Erythroblast (primary cell): ENCODE measurements at regions not wholly inside any gene's neighbourhood (a gene's known extent, or its start where the extent isn't known, plus 50 kb on each side); places are given as distances from the start of the nearest gene placed in this dataset.
A peak's percentile ranks its signal among the peaks of the same experiment; 100 is the strongest.
"Not testable (repeated sequence)": the region's sequence is repeated elsewhere in the genome, so short reads cannot be mapped to it uniquely, and the experiment has no call there.

Experiments used
- DNase-seq, 2 experiments: peaks; one replicate each; lab custom pipeline; 2025; lab: John Stamatoyannopoulos, UW
- GATA1 ChIP-seq: IDR thresholded peaks from 2 replicates; pipeline ENCODE4 v1.6.1; 2011; ENCODE audit warnings: low read depth, mild to moderate bottlenecking, control low read depth, low read length, moderate library complexity
- POLR2A ChIP-seq: IDR thresholded peaks from 2 replicates; pipeline ENCODE4 v1.6.1; 2011; ENCODE audit warnings: mild to moderate bottlenecking, low read length

DNA sequence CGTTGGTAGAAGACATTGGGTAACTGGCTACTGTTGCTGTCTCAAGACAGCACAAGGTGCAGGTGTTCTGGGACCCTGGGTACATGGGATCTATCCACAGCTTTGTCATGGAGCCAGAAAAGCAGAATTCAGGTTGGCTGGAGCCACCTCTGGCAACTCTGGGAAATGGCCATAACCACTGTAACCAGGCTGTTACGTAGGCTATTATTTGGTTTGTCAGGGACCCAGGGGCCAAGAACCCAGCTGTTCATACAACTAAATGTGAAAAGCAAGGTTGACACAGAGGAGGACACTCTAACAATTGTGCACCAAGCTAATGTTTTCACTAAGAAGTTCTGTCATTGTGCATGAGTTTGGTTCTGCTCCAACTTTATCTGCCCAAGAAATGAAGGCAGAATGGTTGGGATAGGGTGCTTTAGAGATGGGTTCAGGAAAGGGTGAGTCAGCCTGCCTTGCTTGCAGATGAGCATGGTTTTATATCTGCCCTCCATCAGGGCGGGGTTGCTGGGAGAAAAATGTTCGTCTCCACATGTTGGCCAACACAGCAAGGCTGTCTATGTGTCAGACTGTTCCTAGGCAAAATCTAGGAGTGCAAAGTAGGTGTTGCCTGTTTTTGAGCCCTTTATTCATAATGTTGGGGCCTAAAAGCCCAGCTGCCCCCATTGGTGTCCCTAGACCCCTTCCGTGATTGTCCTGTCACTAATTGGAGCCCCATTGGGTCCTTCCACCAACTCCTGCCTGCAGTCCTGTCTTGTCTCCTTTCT, 131.3 kb upstream of the DAP start:
- TF ChIP-seq GATA1 (no peak), POLR2A (no peak)
- DNase-seq: peak in 1 of 2 experiments; percentile 3

DNA sequence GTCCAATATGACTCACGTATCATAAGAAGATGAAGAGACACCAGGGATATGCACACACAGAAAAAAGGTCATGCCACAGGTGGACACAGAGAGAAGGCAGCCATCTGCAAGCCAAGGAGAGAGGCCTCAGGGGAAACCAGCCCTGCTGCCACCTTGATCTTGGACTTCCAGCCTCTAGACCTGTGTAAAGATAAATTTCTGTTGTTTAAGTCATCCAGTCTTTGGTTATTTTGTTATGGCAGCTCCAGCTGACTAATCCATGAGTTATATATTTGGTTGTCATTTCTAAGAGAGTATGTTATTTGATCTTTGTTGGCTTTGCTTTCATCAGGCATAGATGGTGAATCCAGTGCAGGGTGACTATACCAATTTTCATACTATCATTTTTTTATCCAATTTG, 130.2 kb upstream of the DAP start:
- DNase-seq: no peak
- TF ChIP-seq POLR2A (no peak), GATA1 (no peak)

DNA sequence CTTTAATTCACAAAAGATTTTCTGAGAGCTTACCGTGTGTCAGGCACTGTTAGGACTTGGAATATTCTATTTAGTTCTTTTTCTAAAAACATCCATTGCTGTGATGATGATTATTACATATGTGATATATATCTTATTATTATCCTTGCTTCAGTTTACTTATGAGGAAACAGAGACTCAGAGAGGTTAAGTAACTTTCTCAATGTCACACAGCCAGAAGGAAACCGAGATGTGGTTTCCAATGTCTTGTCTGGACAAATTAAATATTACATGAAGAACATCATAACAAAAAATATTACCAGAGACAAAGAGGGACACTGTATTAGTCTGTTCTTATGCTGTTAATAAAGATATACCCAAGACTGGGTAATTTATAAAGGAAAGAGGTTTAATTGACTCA, 125.5 kb upstream of the DAP start:
- no peak for TF ChIP-seq POLR2A
- DNase-seq: no peak

DNA sequence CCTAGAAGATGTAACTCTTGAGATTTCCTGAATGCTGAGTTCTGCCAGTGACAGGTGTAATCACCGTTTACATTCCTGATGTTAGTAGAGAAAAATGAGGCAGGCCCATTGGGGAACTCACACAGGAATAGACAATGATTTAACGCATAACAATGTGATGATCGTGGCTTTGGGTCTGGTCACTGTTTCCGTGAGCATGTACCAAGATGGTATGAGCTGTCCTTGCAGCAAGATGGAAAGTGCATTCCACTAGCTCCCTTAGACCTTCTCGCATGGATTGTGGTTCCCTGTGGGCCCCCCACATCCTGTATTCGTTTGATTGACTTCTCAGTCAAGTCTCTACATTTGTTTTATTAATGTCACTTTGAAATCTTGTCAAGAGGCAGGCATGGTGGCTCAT, 124.0 kb upstream of the DAP start:
- no peak for DNase-seq
- TF ChIP-seq GATA1 (no peak), POLR2A (no peak)

DNA sequence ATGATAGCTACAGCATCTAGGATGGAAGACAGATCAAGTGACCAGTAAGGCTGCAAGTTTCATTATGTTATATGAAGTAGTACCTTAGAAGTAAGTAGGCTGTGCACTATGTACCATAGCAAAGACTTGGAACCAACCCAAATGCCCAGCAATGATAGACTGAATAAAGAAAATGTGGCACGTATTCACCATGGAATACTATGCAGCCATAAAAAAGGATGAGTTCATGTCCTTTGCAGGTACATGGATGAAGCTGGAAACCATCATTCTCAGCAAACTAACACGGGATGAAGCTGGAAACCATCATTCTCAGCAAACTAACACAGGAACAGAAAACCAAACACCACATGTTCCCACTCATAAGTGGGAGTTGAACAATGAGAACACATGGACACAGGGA, 122.9 kb upstream of the DAP start:
- not testable (repeated sequence) for DNase-seq

DNA sequence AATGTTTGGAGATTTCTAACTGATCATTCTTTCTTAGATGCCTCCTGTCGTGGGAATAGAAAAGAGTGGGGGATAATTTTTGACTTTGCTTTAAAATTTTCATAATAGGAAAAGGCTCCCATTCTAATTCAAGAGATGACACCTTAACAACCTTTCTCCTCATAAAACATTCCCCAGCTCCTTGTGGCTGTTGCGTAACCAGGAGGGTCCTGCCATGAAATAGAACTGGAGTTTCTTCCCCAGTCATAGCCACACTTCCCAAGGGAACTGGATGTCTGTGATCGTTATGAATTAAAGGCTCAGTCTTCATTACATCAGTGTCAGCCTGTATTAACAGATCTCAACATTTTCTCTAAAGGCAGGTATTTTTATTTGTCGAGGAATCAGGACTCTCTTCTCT, 119.9 kb upstream of the DAP start:
- no peak for DNase-seq
- TF ChIP-seq POLR2A: no peak
- no peak for TF ChIP-seq GATA1

DNA sequence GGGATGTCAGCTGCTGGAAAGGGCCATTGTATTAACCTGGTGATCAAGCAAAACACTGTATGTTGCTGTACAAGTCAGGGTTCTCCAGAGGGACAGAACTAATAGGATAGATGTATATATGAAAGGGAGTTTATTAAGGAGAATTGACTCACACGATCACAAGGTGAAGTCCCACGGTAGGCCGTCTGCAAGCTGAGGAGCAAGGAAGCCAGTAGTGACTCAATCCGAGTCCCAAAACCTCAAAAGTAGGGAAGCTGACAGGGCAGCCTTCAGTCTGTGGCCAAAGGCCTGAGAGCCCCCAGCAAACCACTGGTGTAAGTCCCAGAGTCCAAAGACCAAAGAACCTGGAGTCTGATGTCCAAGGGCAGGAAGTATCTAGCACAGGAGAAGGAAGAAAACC, 116.0 kb upstream of the DAP start:
- DNase-seq: not testable (repeated sequence)

DNA sequence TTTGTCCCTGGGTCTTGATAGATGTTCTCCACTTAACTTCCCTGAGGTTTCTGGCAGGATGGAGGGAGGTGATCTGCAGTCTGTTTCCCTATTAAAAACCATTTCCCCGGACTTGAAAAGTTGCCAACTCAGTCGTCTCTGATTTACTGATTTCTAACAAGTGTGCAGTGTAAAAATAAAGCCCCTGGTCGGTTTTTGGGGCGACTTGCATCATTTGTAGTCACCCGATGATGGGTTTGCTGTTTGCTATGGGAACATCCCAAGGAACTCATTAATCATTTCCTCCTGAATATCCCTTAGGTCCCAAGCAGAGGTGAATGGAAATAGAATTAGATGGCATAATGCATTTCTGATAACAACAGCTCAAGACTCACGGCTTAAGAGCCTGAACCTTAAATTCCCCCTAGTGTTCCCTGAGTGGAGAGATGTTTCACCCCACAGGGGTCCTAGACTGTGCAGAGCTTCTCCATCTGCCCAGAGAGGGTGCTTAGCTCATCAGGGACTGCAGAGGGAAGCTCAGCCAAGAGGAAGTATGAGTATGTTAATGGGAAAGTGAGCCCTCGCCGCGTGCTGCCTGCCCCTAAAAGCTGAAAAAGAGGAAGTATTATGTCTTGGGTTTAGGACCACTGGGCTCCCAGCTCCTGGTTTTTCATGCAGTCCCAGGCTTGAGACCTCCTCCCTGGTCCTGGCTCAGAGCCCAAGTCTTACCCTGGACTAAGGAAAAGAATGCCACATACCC, 115.1 kb upstream of the DAP start:
- no peak for DNase-seq
- TF ChIP-seq GATA1 (no peak), POLR2A (no peak)

DNA sequence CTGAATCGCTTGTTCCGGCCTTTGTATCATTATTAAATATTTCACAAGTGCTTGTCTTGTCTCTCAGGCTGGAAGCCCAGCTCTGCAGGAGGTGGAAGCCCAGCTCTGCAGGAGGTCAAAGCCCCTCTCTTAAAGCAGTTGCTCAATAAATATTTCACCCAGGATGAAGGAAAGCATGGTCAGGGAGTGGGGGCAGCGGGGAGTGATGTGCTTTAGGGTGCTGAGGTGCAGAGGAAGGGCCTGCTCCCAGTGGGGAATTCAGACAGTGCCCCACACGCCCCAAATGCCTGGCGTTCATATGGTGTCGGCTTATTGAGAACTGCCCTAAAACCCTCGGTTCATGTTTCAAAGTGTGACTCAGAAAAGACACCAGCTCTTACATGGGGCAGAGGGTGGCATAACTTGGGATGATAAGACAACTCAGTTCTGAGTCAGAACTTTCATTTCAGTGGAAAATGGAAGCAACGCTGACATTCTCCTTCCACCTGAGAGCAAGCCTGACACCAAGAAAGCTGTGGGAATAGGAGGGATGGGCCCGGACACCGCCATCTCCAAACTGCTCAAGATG, 114.3 kb upstream of the DAP start:
- DNase-seq: no peak
- TF ChIP-seq POLR2A: no peak

DNA sequence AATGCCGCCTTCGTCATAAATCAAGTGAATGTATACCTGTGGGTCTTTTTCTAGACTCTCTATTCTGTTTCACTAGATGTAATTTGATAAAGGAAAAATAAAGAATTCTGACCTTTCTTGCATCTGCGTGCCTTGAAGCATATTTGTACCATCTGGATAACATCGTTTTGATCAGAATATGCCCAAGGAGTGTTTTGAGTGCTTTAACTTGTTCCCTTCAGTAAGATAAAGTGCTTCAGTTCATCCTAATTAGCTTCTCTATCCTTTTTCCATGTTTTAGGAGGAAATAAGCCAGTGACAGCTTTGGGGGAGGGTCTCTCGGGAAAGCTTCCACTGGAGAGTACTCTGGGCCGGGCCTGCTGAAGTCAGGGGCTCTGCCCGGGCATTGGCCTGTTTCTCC, 113.5 kb upstream of the DAP start:
- no peak for DNase-seq
- TF ChIP-seq POLR2A: no peak
- no peak for TF ChIP-seq GATA1

DNA sequence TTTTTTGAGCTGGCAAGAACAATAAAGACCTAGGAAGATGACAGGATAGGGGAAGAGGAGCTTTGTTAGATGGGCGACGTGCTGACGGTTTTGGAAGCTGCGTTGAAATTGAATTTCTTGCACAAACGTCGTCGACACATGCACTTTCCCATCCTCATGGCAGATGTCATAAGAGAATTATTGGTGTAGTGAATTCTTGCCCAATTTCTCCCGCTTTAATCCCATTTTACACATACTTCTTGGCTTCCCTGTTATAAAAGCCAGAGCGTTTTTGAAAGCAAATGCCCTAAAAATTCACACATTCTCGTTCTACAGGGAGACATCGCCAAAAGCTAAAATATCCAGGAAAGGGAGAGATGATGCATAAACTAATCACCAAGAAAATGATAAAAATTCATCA, 109.8 kb upstream of the DAP start:
- no peak for DNase-seq
- TF ChIP-seq POLR2A (no peak), GATA1 (no peak)

DNA sequence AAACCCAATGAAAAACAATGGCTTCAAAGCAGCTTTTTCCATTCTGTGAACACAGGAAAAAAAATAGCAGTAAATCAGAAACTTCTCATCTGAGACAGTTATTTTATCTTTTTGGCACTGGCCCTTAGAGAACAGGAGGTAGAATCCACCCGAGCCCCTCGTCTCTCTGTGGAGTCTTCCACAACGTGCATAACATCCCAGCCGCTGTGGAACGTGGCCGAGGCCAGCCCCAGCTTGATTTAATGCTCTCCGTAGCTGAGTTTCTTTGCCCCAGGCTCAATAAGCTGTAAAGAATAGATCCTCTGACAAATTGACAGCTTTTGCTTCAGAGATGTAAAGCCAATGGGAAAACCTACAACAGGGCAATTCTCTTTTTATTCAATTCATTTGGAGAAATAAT, 107.9 kb upstream of the DAP start:
- no peak for DNase-seq
- no peak for TF ChIP-seq POLR2A
- no peak for TF ChIP-seq GATA1

DNA sequence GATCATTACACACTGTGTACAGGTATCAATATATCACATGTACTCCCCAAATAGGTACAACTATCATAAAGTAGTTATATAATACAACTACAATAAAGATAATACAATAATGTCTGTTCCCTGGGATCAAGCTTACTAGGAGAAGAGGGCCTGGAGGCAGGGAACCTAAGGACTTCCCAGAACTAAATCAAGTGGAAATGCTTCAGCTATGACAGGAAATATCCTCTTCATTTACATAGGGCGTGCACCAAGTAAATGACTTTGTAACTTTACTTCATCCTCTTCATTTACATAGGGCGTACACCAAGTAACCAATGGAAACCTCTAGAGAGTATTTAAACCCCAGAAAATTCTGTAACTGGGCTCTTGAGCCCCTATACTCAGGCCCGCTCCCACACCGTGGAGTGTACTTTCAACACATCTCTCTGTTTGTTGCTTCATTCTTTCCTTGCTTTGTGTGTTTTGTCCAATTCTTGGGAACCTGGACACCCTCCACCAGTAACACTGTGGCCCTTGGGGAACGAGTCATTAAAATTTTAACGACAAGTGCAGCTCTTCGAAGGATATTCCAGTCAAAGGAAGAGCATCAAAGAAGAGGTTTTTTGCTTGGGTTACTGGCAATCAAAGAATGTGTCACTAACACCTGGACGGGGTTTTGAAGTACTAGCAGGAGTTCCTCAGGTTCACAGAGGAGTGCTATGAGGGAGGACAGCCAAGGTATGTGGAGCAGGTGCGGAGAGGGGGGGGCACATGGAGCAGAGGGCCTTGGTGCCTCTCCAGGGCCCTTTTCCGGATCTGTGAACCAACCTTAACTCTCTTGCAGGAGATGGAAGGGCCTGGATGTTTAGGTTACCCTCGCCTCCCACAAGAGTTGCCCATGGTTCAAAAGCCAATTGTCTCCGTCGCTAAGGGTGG, 106.6 kb upstream of the DAP start:
- no peak for DNase-seq
- TF ChIP-seq GATA1 (no peak), POLR2A (no peak)

DNA sequence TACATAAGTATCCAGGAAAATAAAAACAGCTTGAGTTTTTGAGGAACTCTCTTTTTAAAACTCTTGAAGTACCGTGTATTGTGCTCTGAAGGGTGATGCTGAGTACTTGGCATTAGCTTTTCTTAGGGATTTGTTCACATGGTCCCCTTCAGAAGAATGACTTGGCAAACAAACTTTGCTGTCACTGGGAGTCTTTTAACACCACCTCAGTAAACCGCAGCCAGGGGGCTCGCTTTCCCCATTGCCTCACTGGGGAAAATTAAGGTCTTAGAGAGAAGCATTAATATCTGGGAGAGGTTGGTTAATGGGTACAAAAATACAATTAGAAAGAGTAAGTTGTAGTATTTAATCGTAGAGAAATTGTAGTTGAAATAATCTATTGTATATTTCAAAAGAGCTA, 105.9 kb upstream of the DAP start:
- peak in 1 of 2 experiments; percentile 6 for DNase-seq
- TF ChIP-seq GATA1 (no peak), POLR2A (no peak)
